GM23248 (cell line): ENCODE measurements at regions not wholly inside any gene's neighbourhood (a gene's known extent, or its start where the extent isn't known, plus 50 kb on each side); places are given as distances from the start of the nearest gene placed in this dataset.

ENCODE experiments used
- EZH2 ChIP-seq: fragments of 200-600 bp; sonication (generic); IDR thresholded peaks from 2 replicates; pipeline ENCODE4 v1.6.1; 2018; ENCODE audit warnings: antibody characterized with exemption, mild to moderate bottlenecking; ENCODE audit not compliant: insufficient read depth, poor library complexity, severe bottlenecking
- EZH2phosphoT487 ChIP-seq: fragments of 200-600 bp; sonication (generic); IDR thresholded peaks from 2 replicates; pipeline ENCODE4 v1.6.1; 2018; ENCODE audit warnings: antibody characterized with exemption, moderate library complexity, mild to moderate bottlenecking, low read depth; ENCODE audit not compliant: insufficient read depth

GRCh38 chr9:1335174-1335573, 285.0 kb downstream of the DMRT2 start:
- no peak for TF ChIP-seq EZH2
- no peak for TF ChIP-seq EZH2phosphoT487
